Fibroblast of villous mesenchyme (primary cell): ENCODE measurements at regions not wholly inside any gene's neighbourhood (a gene's known extent, or its start where the extent isn't known, plus 50 kb on each side); places are given as distances from the start of the nearest gene placed in this dataset.

ENCODE experiments used
- DNase-seq: peaks from one replicate; pipeline ENCODE4 v3.0.0-alpha.2; 2010; ENCODE audit warnings: low read depth
- H3K4me3 ChIP-seq: 2 replicates; pipeline ENCODE4 v1.5.1; 2011; ENCODE audit warnings: low read depth, mild to moderate bottlenecking, low read length
- TF ChIP-seq, protein P1 (sequence below): IDR thresholded peaks from 2 replicates; pipeline ENCODE4 v1.5.1; 2012; ENCODE audit warnings: low read depth, mild to moderate bottlenecking, low read length; ENCODE audit not compliant: insufficient read depth

DNA sequence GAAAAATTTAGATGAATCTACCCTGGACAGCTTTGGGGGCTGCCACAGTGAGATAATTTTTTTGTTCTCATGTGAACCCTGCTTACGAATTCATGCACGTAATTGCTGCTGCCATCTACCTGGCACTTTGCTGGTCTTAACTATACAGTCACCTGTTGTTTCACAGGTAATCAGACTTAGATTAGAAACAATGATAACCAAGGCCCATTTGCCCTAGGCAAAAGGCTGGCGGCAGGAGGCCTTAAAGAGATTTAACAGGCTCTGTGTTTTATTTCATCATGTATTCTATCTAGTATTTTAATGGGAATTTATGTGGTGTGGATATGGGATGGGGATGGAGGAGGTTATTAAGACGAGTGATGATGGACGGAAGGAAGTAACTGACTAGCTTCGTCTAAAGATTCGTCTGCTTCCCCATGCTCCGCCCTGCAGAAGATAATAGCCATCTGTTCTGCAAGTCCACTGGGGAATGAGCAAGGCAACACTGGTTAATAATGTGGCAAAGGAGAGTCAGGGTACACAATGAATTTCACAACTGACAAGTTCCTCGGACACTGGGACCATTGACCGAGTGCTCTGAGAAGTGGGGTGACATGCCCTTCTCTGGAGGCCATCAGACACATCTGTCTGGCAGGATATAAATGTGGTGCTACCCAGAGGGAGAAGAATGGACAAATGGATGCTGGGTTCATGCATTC, 291.8 kb upstream of the TNP1 start:
- H3K4me3 ChIP-seq, result no peak overlapping the region
- no peak for DNase-seq
- TF ChIP-seq, protein P1, sequence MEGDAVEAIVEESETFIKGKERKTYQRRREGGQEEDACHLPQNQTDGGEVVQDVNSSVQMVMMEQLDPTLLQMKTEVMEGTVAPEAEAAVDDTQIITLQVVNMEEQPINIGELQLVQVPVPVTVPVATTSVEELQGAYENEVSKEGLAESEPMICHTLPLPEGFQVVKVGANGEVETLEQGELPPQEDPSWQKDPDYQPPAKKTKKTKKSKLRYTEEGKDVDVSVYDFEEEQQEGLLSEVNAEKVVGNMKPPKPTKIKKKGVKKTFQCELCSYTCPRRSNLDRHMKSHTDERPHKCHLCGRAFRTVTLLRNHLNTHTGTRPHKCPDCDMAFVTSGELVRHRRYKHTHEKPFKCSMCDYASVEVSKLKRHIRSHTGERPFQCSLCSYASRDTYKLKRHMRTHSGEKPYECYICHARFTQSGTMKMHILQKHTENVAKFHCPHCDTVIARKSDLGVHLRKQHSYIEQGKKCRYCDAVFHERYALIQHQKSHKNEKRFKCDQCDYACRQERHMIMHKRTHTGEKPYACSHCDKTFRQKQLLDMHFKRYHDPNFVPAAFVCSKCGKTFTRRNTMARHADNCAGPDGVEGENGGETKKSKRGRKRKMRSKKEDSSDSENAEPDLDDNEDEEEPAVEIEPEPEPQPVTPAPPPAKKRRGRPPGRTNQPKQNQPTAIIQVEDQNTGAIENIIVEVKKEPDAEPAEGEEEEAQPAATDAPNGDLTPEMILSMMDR, result no peak

DNA sequence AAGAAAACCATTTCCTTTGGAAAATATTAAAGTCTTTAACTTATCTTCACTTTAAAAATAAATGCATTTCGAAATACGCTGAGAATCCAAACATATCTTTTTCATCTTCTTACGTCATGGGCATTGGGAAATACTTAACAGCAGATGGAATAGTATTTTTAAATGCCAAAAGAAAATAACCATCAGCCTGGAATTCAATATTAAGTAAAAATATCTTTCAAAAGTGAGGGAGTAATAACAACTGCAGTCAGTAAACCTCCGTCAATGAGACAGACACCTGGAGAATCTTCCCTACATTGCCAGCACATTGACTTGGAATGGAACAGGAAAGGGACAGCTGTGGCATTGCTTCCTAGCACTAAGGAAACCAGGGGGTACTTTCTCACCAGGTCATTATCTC, 290.4 kb upstream of the TNP1 start:
- TF ChIP-seq, protein P1, result no peak
- no peak overlapping the region for H3K4me3 ChIP-seq
- DNase-seq, result peak; percentile 93

DNA sequence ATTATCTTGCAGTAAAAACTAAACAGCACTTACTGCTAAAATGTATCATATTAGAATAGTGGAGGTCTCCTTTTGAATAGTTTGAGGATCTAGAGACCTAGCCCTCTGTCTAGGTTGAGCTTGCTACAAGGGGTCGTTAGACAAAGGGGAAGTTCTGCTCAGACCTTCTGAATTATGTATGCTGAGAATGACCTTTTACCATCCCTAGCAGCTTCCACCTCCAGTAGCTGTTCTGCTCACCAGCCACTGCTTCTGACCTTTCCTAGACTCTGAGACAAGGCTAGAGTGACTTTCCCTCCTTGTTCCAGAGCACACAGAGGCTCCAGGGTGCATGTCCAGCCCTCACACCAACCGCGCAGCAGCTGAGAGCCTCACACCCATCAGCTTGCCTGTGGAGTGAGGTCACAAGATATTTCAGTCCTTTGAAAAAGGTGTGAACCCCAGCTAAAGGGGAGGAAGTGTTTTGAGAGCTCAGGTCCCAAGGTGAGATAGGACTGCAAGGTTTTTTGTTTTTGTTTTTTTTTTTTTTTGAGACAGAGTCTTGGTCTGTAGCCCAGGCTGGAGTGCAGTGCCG, 289.3 kb upstream of the TNP1 start:
- TF ChIP-seq, protein P1, result no peak
- no peak for DNase-seq
- no peak overlapping the region for H3K4me3 ChIP-seq

DNA sequence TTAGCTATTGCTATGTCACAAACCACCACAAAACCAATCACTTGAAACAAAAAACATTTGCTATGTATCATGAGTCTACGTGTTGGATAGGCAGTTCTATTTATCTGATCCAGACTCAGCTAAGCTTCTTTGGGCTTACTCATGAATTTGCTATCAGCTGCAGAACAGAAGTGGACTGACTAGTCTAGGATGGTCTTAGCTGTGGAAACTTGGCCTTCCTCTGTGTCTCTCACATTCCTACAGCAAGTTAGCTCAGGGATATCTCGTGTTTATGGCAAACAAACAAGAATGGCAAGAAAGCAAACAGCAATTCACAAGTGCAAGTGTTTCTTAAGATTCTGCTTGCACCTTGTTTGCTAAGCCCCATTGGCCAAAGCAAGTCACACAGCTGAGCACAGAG, 288.0 kb upstream of the TNP1 start:
- H3K4me3 ChIP-seq, result no peak overlapping the region
- TF ChIP-seq, protein P1, result no peak
- peak; percentile 55 for DNase-seq

DNA sequence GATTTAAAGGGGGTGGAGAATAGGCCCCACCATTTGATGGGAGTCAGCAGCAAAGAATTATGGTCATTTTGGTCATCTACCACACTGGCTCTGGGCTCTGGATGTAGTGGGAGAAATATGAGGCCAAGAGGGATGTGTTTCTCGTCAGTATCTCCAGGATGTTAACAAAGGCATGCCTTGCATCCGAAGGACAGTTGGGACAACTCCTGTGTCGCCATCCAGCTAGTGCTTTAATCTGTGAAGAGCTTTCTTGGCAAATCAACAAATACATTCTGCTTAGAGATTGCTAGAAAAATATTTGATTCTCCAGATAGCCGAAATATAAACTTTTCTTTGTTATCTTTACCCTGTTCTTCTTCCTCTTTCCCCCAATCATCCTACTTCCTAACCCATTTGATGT, 287.1 kb upstream of the TNP1 start:
- no peak overlapping the region for H3K4me3 ChIP-seq
- no peak for DNase-seq
- TF ChIP-seq, protein P1, result no peak

DNA sequence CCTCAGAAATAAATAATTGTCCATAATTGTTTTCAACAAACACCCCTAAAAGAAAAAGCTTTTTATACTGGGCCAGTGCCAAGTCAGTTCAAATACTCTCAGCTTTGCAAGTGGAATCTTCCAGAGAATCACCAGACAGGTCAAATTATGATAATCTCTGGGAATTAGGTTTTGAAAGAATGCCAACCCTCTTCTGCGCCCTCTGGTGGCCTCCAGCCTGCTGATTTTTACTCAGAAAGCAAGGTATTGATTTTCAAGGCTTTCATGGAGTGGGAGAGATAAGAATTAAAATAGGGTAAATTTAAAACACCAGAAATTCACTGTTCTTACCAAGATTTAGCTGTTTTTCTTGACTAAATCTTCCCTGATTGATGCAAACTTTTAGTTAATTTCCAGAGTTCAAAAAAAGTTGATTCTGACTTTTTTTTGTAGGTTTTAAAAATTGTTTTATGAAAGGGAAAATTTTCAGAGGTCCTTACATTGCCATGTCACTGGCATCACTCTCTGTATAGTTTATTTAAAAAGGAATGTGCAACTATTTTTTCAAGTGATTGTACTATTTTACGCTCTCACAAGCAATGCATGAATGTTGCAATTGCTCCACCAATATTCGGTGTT, 282.9 kb upstream of the TNP1 start:
- TF ChIP-seq, protein P1, result peak; percentile 51
- DNase-seq, result no peak
- no peak overlapping the region for H3K4me3 ChIP-seq
